ENCODE measurements at regions not wholly inside any gene's neighbourhood (a gene's known extent, or its start where the extent isn't known, plus 50 kb on each side); places are given as distances from the start of the nearest gene placed in this dataset.
"Not testable (repeated sequence)": the region's sequence is repeated elsewhere in the genome, so short reads cannot be mapped to it uniquely, and the experiment has no call there.

DNA sequence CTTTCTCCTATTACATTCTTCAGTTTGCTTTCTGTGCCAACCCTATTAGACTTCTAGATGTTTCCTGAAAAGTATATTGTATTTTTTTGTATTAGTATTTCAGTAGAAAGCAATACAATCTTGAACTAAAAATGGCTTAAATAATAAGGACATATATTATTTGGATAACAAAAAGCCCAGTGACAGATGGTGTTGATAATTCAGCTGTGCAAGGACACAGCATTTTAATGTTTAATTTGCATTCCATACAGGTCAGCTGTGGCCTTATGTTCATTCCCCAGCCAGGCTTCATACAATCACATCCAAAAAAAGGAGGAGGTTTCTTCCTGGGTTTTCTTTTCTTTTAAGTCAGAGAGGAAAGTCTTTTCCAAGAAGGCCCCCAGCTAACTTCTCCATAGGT, 236.9 kb downstream of the CD109 start:
- TF ChIP-seq, protein P1, sequence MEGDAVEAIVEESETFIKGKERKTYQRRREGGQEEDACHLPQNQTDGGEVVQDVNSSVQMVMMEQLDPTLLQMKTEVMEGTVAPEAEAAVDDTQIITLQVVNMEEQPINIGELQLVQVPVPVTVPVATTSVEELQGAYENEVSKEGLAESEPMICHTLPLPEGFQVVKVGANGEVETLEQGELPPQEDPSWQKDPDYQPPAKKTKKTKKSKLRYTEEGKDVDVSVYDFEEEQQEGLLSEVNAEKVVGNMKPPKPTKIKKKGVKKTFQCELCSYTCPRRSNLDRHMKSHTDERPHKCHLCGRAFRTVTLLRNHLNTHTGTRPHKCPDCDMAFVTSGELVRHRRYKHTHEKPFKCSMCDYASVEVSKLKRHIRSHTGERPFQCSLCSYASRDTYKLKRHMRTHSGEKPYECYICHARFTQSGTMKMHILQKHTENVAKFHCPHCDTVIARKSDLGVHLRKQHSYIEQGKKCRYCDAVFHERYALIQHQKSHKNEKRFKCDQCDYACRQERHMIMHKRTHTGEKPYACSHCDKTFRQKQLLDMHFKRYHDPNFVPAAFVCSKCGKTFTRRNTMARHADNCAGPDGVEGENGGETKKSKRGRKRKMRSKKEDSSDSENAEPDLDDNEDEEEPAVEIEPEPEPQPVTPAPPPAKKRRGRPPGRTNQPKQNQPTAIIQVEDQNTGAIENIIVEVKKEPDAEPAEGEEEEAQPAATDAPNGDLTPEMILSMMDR (IDR thresholded peaks at IDR 0.05; ENCODE audit: low read depth, low read length, missing control alignments), result no peak
- Histone ChIP-seq H3K27ac (no peak overlapping the region), H3K36me3 (replicated peaks) (no peaks in the 10 kb centered on the region), H3K4me3 (ENCODE audit: low read depth, low read length) (no peak overlapping the region), H3K27me3 (replicated peaks) (no peaks in the 10 kb centered on the region)
- no peak for DNase-seq
- in situ Hi-C loops (cut with HindIII; ENCODE audit: low pct_ligation_motif_present, low sequenced_read_pairs), result no loop called here

DNA sequence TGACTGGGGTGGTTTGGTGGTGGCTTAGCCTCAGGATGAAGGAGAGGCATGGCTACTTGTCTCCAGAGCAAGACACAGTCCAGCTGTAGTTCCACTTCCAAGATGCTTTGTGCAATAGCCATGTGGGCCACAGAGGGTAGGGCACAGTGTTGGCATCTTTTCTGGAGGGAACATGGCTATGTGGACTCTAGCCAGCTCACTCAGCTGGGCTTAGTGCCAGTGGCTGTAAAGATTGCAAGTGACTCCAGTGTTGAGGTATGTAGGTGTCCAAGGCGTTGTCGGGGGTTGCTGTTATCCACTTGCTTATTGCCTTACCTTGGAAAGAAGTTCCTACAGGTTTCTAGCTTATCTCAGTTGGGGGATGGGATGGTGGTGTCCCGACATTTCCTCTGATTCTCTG, 233.4 kb downstream of the CD109 start:
- Histone ChIP-seq H3K36me3 (replicated peaks) (no peaks in the 10 kb centered on the region), H3K4me3 (ENCODE audit: low read depth, low read length) (no peak overlapping the region), H3K27me3 (replicated peaks) (no peaks in the 10 kb centered on the region), H3K27ac (no peak overlapping the region)
- TF ChIP-seq, protein P1 (IDR thresholded peaks at IDR 0.05; ENCODE audit: low read depth, low read length, missing control alignments), result no peak
- in situ Hi-C loops (cut with HindIII; ENCODE audit: low pct_ligation_motif_present, low sequenced_read_pairs), result no loop called here
- no peak for DNase-seq

DNA sequence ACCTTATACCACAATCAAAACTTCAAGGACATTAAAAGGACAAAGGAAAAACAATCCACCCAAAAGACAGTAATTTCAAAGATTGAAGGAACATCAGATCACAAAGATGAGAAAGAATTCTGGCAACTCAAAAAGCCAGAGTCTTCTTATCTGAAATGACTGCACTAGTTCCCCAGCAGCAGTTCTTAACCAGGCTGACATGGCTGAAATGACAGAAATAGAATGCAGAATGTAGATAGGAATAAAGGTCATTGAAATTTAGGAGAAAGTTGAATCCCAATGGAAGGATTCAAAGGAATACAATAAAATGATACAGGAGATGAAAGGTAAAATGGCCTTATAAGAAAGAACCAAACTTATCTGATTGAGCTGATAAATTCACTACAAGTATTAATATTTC, 231.4 kb downstream of the CD109 start:
- Histone ChIP-seq H3K4me3 (ENCODE audit: low read depth, low read length) (no peak overlapping the region), H3K36me3 (replicated peaks) (no peaks in the 10 kb centered on the region), H3K27me3 (replicated peaks) (no peaks in the 10 kb centered on the region), H3K27ac (no peak overlapping the region)
- TF ChIP-seq, protein P1 (IDR thresholded peaks at IDR 0.05; ENCODE audit: low read depth, low read length, missing control alignments), result no peak
- DNase-seq, result no peak
- in situ Hi-C loops (cut with HindIII; ENCODE audit: low pct_ligation_motif_present, low sequenced_read_pairs), result no loop called here

DNA sequence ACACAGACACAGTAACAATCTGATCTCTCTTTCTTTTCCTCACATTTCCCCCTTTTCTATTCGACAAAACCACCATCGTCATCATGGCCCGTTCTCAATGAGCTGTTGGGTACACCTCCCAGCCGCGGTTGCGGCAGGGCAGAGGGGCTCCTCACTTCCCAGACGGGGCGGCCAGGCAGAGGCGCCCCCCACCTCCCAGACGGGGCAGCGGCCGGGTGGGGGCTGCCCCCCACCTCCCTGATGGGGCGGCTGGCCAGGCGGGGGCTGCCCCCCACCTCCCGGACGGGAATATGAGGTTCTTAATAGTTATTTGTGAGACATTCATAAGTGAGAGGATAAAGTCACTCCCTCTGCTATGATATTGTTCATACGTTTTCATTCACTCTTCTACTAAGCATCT, 229.7 kb downstream of the CD109 start:
- in situ Hi-C loops (cut with HindIII; ENCODE audit: low pct_ligation_motif_present, low sequenced_read_pairs); H3K4me3 ChIP-seq (ENCODE audit: low read depth, low read length); DNase-seq; H3K27me3 ChIP-seq (replicated peaks); H3K36me3 ChIP-seq (replicated peaks); H3K27ac ChIP-seq: not testable (repeated sequence)

DNA sequence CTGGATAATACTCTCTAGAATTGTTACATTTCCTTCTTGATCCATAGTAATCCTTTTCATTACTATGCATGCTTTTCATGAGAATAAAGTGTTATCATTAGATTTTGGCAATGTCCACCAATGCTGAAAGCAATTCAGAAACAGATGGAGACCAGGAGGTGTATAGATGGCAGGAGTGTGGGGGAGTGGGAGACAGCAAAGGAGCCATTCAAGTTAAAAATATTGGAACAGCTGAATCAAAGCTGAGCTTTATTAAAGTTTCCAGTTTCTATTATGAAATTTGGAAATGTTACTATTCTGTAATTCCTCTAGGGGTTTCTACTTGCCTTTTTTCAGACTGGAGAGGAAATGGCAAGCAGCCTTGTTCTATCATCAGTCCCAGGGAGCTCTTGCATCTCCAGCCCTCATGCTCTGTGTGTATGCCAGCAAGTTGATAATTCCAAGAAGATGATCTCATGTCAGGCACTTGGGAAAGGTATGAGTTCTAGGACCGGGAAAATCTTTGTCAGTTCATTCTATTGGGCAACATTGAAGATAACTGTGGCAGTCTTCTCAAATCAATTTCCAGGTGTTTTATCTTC, 228.0 kb downstream of the CD109 start:
- Histone ChIP-seq H3K27me3 (replicated peaks) (no peaks in the 10 kb centered on the region), H3K27ac (no peak overlapping the region), H3K36me3 (replicated peaks) (no peaks in the 10 kb centered on the region), H3K4me3 (ENCODE audit: low read depth, low read length) (no peak overlapping the region)
- TF ChIP-seq, protein P1 (IDR thresholded peaks at IDR 0.05; ENCODE audit: low read depth, low read length, missing control alignments), result no peak
- in situ Hi-C loops (cut with HindIII; ENCODE audit: low pct_ligation_motif_present, low sequenced_read_pairs), result no loop called here
- DNase-seq, result no peak

DNA sequence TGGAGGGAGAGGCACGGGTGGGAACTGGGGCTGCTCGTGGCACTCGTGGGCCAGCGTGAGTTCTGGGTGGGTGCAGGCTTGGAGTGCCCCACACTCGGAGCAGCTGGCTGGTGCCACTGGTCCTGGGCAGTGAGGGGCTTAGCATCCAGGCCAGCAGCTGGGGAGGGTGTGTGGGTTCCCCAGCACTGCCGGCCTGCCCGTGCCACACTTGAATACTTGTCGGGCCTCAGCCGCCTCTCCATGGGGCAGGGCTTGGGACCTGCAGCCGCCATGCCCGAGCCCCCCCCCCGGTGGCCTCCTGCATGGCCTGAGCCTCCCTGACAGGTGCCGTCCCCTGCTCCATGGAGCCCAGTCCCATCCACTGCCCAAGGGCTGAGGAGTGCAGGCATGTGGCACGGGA, 207.2 kb downstream of the CD109 start:
- TF ChIP-seq, protein P1 (IDR thresholded peaks at IDR 0.05; ENCODE audit: low read depth, low read length, missing control alignments), result no peak
- Histone ChIP-seq H3K36me3 (replicated peaks) (no peaks in the 10 kb centered on the region), H3K27me3 (replicated peaks) (no peaks in the 10 kb centered on the region), H3K27ac (no peak overlapping the region), H3K4me3 (ENCODE audit: low read depth, low read length) (no peak overlapping the region)
- DNase-seq, result no peak
- in situ Hi-C loops (cut with HindIII; ENCODE audit: low pct_ligation_motif_present, low sequenced_read_pairs), result no loop called here
